ENCODE measurements at regions not wholly inside any gene's neighbourhood (a gene's known extent, or its start where the extent isn't known, plus 50 kb on each side); places are given as distances from the start of the nearest gene placed in this dataset.

DNA sequence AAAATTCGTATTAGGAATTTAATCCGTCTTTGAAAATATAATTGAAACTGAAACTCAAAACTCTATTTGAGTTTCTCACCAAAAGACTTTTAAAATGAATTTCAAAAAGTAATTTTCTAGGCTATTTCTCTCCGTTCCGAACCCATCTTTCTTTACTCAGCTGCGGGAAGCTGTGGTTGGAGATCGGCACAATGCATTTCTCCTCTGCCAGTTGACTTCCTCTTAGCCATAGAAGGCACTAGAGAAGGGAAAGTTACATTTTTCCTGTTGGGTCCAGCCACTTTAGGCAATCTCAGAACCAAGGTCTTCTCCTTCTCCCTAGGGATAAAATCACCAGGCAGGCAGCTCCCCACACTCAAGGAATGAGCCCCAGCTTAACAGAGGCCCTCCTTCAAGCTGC, 133.6 kb upstream of the COL1A2 start:
- H3K36me3 ChIP-seq, result no peaks in the 10 kb centered on the region
- DNase-seq, result no peak
- H3K4me1 ChIP-seq, result no peaks in the 10 kb centered on the region
- TF ChIP-seq, protein P1, sequence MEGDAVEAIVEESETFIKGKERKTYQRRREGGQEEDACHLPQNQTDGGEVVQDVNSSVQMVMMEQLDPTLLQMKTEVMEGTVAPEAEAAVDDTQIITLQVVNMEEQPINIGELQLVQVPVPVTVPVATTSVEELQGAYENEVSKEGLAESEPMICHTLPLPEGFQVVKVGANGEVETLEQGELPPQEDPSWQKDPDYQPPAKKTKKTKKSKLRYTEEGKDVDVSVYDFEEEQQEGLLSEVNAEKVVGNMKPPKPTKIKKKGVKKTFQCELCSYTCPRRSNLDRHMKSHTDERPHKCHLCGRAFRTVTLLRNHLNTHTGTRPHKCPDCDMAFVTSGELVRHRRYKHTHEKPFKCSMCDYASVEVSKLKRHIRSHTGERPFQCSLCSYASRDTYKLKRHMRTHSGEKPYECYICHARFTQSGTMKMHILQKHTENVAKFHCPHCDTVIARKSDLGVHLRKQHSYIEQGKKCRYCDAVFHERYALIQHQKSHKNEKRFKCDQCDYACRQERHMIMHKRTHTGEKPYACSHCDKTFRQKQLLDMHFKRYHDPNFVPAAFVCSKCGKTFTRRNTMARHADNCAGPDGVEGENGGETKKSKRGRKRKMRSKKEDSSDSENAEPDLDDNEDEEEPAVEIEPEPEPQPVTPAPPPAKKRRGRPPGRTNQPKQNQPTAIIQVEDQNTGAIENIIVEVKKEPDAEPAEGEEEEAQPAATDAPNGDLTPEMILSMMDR (IDR thresholded peaks at IDR 0.05), result no peak
- H3K27ac ChIP-seq, result no peak overlapping the region
- ATAC-seq, result no peak
- no peak overlapping the region for H3K4me3 ChIP-seq
- H3K9me3 ChIP-seq, result no peaks in the 10 kb centered on the region
- intact Hi-C loops (cut with DNase I), result no loop called here
- no peaks in the 10 kb centered on the region for H3K27me3 ChIP-seq

DNA sequence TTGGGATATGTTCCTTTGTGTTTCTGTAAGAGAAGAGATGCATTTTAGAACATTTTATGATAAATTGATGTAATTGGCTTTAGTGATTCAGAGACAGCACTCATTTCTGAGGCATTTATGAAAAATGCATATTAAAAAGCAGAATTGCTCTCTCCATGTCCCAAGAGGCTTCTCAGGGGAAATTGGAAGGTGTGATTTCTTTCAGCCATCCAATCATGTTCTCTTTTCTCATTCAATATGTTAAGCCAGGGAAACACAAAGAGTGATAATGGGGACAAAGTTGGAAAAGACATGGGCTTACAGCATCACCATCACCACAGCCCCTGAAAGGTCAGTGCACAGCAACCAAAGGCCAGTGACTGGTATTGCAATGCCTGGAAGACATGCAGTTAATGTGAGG, 129.9 kb upstream of the COL1A2 start:
- Histone ChIP-seq H3K27me3 (no peaks in the 10 kb centered on the region), H3K36me3 (no peaks in the 10 kb centered on the region), H3K4me3 (no peak overlapping the region), H3K4me1 (peaks cover 6% of the 10 kb centered on the region), H3K27ac (no peak overlapping the region), H3K9me3 (no peaks in the 10 kb centered on the region)
- ATAC-seq, result no peak
- intact Hi-C loops (cut with DNase I), result no loop called here
- no peak for DNase-seq
- TF ChIP-seq, protein P1 (IDR thresholded peaks at IDR 0.05), result no peak

DNA sequence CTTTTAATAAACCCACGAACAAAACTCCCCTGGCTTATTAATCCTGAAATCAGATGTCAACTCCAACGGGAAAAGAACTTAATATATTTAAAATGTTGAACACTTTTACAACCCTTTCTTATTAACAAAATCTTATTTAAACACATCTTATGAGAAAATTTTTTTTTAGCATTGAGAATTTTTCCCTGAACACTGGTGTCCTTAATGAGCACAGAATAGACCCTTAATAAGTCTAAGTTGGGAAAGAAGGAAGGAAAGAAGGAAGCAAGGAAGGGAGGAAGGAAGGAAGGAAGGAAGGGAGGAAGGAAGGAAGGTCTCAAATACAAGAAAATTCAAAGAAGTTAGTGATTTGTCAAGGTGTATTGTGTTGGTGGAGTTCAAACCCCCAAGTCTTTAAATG, 129.2 kb upstream of the COL1A2 start:
- H3K4me3 ChIP-seq, result no peak overlapping the region
- H3K27me3 ChIP-seq, result no peaks in the 10 kb centered on the region
- no peak for DNase-seq
- ATAC-seq, result no peak
- no peaks in the 10 kb centered on the region for H3K36me3 ChIP-seq
- H3K4me1 ChIP-seq, result peaks cover 6% of the 10 kb centered on the region
- no peak overlapping the region for H3K27ac ChIP-seq
- intact Hi-C loops (cut with DNase I), result no loop called here
- no peaks in the 10 kb centered on the region for H3K9me3 ChIP-seq
- TF ChIP-seq, protein P1 (IDR thresholded peaks at IDR 0.05), result no peak

DNA sequence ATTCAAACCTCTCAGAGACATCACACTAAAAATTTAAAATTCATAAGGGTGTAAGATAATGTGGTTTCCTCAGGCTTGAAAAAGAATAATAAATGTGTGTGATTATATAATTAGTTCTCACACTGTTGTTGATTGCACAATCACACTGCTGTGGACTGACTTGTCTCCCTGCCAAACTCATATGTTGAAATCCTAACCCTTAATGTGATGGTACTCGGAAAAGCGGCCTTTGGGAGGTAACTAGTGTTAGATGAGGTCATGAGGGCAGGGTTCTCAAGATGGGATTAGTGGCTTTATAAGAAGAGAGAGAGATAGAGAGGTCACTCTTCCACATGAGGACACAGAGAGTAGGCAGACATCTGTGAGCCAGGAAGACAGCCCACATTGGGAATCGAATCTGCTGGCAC, 128.5 kb upstream of the COL1A2 start:
- DNase-seq, result no peak
- no peak overlapping the region for H3K27ac ChIP-seq

DNA sequence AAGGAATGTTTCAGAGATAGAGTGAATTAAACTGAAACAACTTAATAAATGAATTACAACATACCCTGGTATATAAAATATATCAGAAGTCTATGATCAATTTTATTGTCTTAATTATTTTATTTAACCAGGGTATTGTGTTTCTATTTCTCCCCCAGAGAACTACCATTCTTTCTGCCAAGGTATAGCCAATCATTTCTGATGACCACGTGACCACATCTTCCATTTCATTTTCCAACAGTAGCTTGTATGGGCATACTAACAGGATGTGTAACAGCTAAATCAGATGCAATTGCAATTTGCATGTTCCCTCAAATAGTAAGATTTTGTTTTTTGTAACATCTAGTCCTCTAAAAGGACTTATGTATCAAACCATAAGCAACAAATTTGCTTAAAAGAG, 123.9 kb upstream of the COL1A2 start:
- no peak overlapping the region for H3K27ac ChIP-seq
- H3K27me3 ChIP-seq, result no peaks in the 10 kb centered on the region
- ATAC-seq (no peak), DNase-seq (no peak)
- intact Hi-C loops (cut with DNase I), result no loop called here
- H3K36me3 ChIP-seq, result no peaks in the 10 kb centered on the region
- H3K4me3 ChIP-seq, result no peak overlapping the region
- TF ChIP-seq, protein P1 (IDR thresholded peaks at IDR 0.05), result no peak
- no peaks in the 10 kb centered on the region for H3K9me3 ChIP-seq
- H3K4me1 ChIP-seq, result peaks cover 6% of the 10 kb centered on the region

More for the DNA sequence above, 128.5 kb upstream of the COL1A2 start:
- H3K4me3 ChIP-seq, result no peak overlapping the region
- TF ChIP-seq, protein P1 (IDR thresholded peaks at IDR 0.05), result no peak
- no peaks in the 10 kb centered on the region for H3K36me3 ChIP-seq
- ATAC-seq, result peak; percentile 85
- no peaks in the 10 kb centered on the region for H3K27me3 ChIP-seq
- H3K9me3 ChIP-seq, result no peaks in the 10 kb centered on the region
- intact Hi-C loops (cut with DNase I), result no loop called here
- H3K4me1 ChIP-seq, result peaks cover 6% of the 10 kb centered on the region
